Fibroblast of gingiva (primary cell): ENCODE measurements at regions not wholly inside any gene's neighbourhood (a gene's known extent, or its start where the extent isn't known, plus 50 kb on each side); places are given as distances from the start of the nearest gene placed in this dataset.
"Not testable (repeated sequence)": the region's sequence is repeated elsewhere in the genome, so short reads cannot be mapped to it uniquely, and the experiment has no call there.

Experiments
- DNase-seq: peaks from one replicate; pipeline ENCODE4 v3.0.0-alpha.2; 2011; ENCODE audit warnings: low read depth

DNA sequence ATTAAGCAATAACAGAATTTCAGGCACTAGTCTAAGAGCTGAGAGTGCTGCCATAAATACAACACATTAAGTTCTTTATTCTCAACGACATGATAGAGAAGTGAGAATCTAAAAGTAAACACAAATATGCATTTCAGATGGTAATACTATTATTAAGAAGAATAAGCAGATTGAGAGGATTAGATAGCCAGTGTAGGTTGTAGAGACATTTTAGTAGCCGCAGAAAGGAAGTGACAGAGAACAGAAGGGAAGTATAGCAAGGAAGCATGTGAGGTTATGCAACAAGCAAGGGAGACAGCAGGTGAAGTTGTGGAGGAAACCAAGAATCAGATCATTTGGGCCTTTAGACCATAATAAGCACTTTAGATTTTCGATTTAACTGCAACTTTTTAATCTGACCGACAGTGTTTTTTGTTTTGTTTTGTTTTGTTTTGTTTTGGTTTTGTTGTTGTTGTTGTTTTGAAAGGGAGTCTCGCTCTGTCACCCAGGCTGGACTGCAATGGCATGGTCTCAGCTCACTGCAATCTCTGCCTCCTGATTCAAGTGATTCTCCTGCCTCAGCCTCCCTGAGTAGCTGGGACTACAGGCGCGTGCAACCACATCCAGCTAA lies 737.0 kb upstream of the ADGRB3 start:
- no peak for DNase-seq

DNA sequence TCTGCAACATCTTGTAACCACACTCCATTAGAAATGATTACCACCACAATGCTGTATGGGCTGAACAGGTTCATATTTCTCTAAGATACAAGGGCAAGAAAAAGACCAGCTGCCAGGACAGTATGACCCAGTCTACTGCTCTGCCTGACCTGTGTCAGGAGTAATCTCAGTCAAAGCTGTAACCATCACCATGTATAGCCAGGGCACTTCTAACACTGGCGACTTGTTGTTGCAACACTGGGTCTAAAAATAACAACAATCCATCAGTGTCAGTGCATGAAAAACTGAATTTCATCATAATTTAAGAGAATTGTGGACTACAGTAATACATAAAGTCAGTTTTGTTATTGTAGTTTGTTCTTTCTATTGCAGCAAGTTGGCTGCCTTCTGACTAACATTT lies 738.6 kb upstream of the ADGRB3 start:
- DNase-seq = peak; percentile 30

- DNase-seq = no peak
These were observed 745.4 kb upstream of the ADGRB3 start for GRCh38 chr6:67889682-67889995.

- no peak for DNase-seq
These were observed 746.0 kb upstream of the ADGRB3 start for GRCh38 chr6:67888886-67889681.

DNA sequence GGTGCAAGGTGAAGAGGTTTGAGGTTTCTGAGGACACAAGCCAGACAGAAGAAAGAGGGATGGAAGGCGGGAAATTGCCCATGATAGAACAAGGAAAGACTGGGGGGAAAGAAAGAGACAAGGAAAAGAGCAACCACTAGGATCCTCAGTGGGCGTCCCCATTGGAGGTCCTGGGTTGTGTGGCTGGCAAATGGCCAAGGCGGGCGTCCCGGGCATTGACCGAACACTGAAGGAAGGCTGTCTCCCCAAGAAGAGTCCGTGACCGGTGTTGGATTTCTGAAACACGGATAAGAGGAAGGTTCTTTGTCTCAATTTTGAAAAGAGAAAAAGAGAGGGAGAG lies 746.6 kb upstream of the ADGRB3 start:
- no peak for DNase-seq

GRCh38 chr6:67887747-67888545 lies 747.1 kb upstream of the ADGRB3 start:
- no peak for DNase-seq

- DNase-seq = no peak
These were observed 747.7 kb upstream of the ADGRB3 start for GRCh38 chr6:67887419-67887746.

DNA sequence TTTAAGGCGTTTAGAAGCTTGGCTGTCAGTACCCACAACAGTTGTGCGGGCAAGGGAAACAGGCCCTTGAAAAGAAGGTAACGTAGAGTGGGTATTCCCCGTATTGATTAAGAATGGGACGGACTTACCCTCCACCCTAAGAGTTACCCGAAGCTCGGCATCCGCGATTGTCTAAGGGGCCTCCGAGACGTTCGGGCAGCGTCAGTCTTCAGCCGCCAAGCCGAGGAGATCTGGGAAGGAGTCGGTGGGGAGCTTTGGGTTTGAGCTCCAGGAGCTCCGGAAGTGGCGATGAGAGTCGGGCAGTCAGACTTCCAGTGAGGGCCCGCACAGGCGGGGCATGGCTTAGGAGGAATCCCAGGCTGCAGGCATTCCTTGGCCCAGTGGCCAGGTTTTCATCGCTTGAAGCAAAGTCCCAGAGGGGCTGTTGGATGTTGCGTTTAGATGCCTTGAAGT lies 748.2 kb upstream of the ADGRB3 start:
- no peak for DNase-seq

DNA sequence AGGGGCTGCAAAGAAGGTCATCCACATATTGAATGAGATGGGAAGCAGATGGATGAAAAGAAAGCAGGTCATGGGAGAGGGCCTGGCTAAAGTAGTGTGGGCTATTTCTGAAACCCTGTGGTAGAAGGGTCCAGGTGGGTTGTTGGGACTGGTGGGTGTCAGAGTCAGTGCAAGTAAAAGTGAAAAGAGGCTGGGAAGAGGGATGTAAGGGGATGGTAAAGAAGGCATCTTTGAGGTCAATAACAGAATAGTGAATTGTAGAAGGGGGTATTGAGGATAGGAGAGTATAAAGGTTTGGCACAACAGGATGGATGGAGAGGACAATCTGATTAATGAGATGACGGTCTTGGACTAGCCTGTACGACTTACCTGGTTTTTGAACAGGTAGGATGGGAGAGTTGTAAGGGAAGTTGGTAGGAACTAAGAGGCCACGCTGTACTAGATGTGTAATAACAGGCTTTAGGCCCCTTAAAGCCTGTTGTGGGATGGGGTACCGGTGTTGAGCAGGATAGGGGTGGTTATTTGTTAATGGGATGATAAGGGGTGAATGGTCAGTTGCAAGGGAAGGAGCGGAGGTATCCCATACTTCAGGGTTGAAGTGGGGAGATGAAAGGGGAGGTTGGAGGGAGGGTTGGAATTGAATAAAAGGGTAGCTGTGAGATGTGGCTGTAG lies 748.9 kb upstream of the ADGRB3 start:
- DNase-seq = no peak

DNA sequence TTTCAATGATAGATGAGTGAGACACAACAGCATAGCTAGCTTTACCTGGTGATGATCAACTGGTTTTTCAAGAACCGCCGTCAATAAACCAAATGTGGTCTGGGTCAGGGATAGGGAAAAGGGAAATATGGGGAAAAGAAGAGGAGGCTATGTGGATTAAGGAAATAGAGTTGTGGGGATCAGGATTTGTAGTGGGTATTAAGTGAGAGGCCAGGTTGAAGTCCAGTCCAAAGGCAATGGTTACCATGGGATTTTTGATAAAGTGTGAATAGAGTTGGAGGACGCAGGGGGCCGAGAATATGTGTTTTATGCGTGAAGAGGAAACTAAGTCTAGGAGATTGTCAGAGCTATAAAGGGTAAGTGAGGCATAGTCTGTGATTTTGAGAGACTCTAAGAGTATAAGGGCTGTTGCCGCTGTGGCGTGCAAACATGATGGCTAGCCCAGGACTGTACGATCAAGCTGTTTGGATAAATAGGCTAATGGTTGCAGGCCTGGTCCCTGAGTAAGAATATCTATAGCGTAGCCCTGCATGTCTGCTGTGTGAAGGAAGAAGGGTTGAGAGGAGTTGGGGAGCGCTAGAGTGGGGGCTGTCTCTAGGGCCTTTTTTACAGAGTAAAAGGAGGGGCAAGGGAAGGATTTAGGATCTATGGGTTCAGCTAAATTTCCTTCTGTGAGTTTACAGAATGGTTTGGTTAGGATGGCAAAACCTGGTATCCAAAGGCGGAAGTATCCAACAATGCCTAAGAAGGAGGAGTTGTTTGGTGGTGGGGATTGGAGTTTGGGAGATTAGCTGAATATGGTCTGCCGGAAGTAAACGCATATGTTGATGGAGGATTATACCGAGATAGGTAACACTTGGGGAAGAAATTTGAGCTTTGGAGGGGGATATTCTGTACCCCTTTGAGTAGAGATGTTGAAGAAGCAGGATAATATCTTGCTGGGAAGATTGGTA lies 749.7 kb upstream of the ADGRB3 start:
- no peak for DNase-seq

DNA sequence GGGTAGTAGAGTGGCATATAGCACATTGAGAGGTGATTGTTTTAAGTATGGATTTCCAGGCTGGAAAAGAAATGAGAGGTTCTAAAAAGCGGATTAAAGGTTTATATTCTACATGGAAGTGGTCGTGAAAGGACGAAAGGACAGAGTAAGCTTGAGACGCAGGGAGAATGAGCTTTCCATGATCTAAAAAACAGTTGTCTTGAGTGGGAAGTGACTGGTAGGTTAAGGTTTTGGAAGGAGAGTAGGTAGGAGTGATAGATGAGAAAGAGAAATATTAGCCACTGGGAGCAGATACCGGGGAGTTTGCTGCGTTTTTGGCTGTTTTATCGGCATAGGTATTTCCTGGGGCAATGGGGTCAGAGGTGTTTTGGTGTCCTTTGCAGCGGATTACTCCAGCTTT lies 750.6 kb upstream of the ADGRB3 start:
- DNase-seq = no peak

DNA sequence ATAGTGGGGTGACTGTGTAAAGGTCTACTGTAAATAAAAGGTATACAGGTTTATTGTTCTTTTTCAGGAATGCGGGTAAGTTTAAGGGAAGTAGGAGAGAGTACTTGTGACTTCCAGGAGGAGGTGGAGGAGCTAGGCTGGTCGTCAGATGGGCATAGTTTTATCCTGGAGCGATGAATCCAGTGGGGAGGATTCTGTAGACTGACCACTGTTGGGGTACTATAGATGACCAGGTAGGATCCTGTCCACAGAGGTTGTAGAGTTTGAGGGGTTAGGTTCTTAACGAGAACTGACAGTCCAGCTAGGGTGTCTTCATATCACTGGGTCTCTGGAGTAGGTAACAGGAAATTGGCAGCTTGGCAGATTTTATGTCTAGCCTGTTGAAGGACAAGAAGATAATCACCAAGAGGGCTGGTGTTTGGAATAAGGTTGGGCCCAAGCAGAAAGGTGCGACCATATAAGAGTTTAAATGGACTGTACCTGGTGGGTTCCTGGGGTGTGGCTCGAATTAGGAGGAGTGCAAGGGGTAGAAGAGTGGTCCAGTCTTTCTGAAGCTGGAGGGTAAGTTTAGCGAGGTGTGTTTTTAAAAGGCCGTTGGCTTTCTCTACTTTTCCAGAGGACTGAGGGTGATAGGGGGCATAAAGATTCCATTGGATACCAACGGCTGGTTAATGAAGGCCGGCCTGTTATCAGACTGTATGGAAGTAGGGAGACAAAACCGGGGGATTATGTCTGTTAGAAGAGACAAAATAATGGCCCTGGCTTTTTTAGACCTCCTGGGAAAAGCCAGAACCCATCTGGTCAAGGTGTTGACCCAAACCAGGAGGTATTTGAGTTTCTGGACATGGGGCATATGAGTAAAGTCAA lies 751.3 kb upstream of the ADGRB3 start:
- no peak for DNase-seq

GRCh38 chr6:67882436-67883311 lies 752.4 kb upstream of the ADGRB3 start:
- DNase-seq = no peak

DNA sequence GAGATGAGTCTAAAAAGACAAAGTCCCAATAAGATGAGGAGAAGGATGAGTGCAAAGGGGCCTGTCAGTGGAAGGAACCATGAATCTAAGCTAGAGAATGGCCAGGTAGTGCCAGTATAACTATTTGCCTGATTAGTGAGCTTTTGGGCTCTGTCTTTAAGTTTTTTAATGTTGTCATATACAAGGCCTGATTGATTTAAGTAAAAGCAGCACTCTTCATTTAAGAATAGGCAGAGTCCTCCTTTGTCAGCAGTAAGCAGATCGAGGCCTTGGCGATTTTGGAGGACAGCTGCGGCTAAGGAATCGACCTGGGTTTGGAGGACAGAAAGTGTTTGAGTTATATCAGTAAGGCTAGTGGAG lies 753.4 kb upstream of the ADGRB3 start:
- DNase-seq = no peak

DNA sequence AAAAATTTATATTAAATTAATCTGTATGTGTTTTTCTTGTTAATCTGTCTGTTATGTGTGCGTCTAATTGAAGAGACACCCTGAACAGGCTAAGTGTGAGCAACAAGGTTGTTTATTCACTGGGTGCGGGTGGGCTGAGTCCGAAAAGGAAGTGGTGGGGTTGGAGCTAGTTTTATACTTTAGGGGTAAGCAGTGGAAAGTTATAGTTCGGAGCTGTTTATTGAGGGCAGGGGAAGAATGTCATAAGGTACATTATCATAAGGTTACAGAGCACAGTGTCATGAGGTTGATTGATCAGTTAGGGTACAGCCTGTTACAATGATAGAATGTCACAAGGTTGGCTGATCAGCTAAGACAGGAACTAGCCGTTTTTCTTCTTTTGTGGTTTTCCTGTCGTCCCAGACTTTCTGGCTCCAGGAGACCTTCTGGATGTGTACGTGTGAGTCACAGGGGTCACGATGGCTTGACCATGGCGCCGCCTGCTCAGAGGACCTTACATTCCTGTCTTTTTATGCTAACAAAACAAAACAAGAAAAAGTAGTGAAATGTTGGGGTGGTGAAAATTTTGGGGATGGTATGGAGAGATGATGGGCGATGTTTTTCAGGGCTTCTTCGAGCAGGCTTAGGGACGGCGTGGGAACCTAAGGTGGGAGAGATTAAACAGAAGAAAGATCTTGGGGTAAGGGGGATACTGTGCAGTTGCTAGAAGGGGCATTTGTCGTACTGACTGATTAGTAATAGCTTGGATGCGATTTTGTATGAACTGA lies 754.0 kb upstream of the ADGRB3 start:
- no peak for DNase-seq

DNA sequence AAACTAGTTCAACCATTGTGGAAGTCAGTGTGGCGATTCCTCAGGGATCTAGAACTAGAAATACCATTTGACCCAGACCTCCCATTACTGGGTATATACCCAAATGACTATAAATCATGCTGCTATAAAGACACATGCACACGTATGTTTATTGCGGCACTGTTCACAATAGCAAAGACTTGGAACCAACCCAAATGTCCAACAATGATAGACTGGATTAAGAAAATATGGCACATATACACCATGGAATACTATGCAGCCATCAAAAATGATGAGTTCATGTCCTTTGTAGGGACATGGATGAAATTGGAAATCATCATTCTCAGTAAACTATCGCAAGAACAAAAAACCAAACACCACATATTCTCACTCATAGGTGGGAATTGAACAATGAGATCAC lies 754.7 kb upstream of the ADGRB3 start:
- DNase-seq = not testable (repeated sequence)

DNA sequence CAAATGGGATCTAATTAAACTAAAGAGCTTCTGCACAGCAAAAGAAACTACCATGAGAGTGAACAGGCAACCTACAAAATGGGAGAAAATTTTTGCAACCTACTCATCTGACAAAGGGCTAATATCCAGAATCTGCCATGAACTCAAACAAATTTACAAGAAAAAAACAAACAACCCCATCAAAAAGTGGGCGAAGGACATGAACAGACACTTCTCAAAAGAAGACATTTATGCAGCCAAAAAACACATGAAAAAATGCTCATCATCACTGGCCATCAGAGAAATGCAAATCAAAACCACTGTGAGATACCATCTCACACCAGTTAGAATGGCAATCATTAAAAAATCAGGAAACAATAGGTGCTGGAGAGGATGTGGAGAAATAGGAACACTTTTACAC lies 755.2 kb upstream of the ADGRB3 start:
- not testable (repeated sequence) for DNase-seq

DNA sequence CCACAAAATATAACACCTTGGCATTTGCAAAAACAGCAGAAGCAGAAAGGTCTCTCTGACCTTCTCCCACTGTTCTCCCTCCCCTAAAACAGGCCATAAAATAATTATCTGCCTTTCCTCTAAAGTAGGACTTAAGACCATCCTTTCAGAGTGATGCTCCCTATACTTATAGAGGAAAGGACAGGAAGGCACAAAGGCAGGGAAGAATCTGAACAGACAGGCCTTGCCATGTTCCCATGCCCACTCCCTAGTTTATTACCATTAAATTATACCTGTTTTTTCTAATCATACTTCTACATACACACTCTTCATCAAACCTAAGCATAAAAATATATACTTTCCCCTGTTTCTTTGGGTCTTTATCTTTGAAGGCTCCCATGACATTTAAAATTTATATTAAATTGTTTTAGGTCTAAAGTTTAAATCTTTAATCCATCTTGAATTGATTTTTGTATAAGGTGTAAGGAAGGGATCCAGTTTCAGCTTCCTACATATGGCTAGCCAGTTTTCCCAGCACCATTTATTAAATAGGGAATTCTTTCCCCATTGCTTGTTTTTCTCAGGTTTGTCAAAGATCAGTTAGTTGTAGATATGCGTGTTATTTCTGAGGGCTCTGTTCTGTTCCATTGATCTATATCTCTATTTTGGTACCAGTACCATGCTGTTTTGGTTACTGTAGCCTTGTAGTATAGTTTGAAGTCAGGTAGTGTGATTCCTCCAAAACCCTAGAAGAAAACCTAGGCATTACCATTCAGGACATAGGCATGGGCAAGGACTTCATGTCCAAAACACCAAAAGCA lies 755.8 kb upstream of the ADGRB3 start:
- not testable (repeated sequence) for DNase-seq
